ENCODE measurements at regions not wholly inside any gene's neighbourhood (a gene's known extent, or its start where the extent isn't known, plus 50 kb on each side); places are given as distances from the start of the nearest gene placed in this dataset.

DNA sequence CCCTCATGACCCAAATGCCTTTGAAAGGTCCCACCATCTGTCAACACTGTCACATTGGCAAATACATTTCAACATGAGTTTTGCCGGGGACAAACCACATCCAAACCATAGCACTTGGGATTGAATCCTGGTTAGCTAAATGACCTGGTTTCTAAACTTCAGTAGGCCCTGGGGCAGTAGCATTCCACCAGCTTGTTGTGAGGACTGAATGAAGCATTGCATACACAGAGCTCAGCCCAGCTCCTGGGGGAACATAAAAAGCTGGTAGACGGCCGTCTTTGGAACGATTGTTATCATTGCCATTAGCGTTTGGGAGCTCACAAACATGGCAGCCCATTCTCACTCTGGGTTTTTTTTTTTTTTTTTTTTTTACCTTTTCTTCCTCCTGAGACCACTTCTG lies 57.5 kb upstream of the CXCR4 start:
- no peak overlapping the region for H2AFZ ChIP-seq (ENCODE audit: low read depth, low read length)
- no peak for TF ChIP-seq EZH2 (IDR thresholded peaks at IDR 0.05; ENCODE audit: insufficient read depth, low read length)
- TF ChIP-seq, protein P1, sequence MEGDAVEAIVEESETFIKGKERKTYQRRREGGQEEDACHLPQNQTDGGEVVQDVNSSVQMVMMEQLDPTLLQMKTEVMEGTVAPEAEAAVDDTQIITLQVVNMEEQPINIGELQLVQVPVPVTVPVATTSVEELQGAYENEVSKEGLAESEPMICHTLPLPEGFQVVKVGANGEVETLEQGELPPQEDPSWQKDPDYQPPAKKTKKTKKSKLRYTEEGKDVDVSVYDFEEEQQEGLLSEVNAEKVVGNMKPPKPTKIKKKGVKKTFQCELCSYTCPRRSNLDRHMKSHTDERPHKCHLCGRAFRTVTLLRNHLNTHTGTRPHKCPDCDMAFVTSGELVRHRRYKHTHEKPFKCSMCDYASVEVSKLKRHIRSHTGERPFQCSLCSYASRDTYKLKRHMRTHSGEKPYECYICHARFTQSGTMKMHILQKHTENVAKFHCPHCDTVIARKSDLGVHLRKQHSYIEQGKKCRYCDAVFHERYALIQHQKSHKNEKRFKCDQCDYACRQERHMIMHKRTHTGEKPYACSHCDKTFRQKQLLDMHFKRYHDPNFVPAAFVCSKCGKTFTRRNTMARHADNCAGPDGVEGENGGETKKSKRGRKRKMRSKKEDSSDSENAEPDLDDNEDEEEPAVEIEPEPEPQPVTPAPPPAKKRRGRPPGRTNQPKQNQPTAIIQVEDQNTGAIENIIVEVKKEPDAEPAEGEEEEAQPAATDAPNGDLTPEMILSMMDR (IDR thresholded peaks at IDR 0.05; ENCODE audit: insufficient read depth, low read depth, low read length) = no peak
- Mint-ChIP-seq H3K9me3 (ENCODE audit: unreplicated experiment) (peaks cover 5% of the 10 kb centered on the region), H3K27me3 (ENCODE audit: low read depth, unreplicated experiment) (peaks cover 8% of the 10 kb centered on the region), H3K4me3 (ENCODE audit: unreplicated experiment) (no peak overlapping the region), H3K27ac (ENCODE audit: unreplicated experiment) (no peak overlapping the region), H3K36me3 (ENCODE audit: low read depth, unreplicated experiment) (no peaks in the 10 kb centered on the region), H3K4me1 (ENCODE audit: low read depth, unreplicated experiment) (no peaks in the 10 kb centered on the region)
- H3K4me2 ChIP-seq (ENCODE audit: low read length) = no peak overlapping the region
- no peak overlapping the region for H3K4me3 ChIP-seq (ENCODE audit: insufficient read depth, low read depth, low read length)
- no peak for DNase-seq (ENCODE audit: low read depth)
- FAIRE-seq = no peak
- no peaks in the 10 kb centered on the region for H3K36me3 ChIP-seq (ENCODE audit: insufficient read depth, low read length)
- no peak overlapping the region for H3K9ac ChIP-seq (ENCODE audit: low read length)
- H3K27ac ChIP-seq (ENCODE audit: low read depth, low read length) = no peak overlapping the region
- no peaks in the 10 kb centered on the region for H3K79me2 ChIP-seq (ENCODE audit: insufficient read depth, low read length)
- no peaks in the 10 kb centered on the region for H3K4me1 ChIP-seq (ENCODE audit: insufficient read depth, low read length)
- H4K20me1 ChIP-seq (ENCODE audit: insufficient read depth, low read length) = no peaks in the 10 kb centered on the region
- no peaks in the 10 kb centered on the region for H3K27me3 ChIP-seq (ENCODE audit: insufficient read depth, low read length)
- no peaks in the 10 kb centered on the region for H3K9me3 ChIP-seq (ENCODE audit: insufficient read depth, low read depth, low read length)

DNA sequence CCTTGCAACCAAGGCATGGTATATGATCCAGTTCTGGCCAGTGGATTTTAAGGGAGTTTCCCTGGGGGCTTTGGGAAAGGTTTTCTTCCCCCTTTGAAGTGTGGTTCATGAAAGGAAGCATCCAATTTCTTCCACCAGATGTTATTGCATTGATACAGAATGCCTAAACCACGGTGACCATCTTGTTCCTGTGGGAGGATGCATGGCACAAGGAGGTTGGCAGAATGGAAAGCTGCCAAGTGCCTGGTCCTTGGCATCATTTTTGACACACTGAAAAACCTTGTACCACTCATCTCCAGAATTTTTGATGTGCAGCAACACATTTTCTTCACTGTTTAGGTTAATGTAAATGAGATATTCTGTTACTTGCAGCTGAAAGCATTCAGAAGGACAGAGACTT lies 55.2 kb upstream of the CXCR4 start:
- Mint-ChIP-seq H3K4me3 (ENCODE audit: unreplicated experiment) (no peak overlapping the region), H3K4me1 (ENCODE audit: low read depth, unreplicated experiment) (no peaks in the 10 kb centered on the region), H3K27ac (ENCODE audit: unreplicated experiment) (no peak overlapping the region), H3K36me3 (ENCODE audit: low read depth, unreplicated experiment) (no peaks in the 10 kb centered on the region), H3K27me3 (ENCODE audit: low read depth, unreplicated experiment) (peaks cover 17% of the 10 kb centered on the region), H3K9me3 (ENCODE audit: unreplicated experiment) (peaks cover 3% of the 10 kb centered on the region)
- H3K4me3 ChIP-seq (ENCODE audit: insufficient read depth, low read depth, low read length) = no peak overlapping the region
- no peaks in the 10 kb centered on the region for H3K79me2 ChIP-seq (ENCODE audit: insufficient read depth, low read length)
- FAIRE-seq = no peak
- no peaks in the 10 kb centered on the region for H3K36me3 ChIP-seq (ENCODE audit: insufficient read depth, low read length)
- H3K4me2 ChIP-seq (ENCODE audit: low read length) = no peak overlapping the region
- no peaks in the 10 kb centered on the region for H3K27me3 ChIP-seq (ENCODE audit: insufficient read depth, low read length)
- TF ChIP-seq, protein P1 (IDR thresholded peaks at IDR 0.05; ENCODE audit: insufficient read depth, low read depth, low read length) = no peak
- no peak for TF ChIP-seq EZH2 (IDR thresholded peaks at IDR 0.05; ENCODE audit: insufficient read depth, low read length)
- H3K4me1 ChIP-seq (ENCODE audit: insufficient read depth, low read length) = no peaks in the 10 kb centered on the region
- no peaks in the 10 kb centered on the region for H4K20me1 ChIP-seq (ENCODE audit: insufficient read depth, low read length)
- no peaks in the 10 kb centered on the region for H3K9me3 ChIP-seq (ENCODE audit: insufficient read depth, low read depth, low read length)
- DNase-seq (ENCODE audit: low read depth) = no peak
- H3K9ac ChIP-seq (ENCODE audit: low read length) = no peak overlapping the region
- no peak overlapping the region for H3K27ac ChIP-seq (ENCODE audit: low read depth, low read length)
- H2AFZ ChIP-seq (ENCODE audit: low read depth, low read length) = no peak overlapping the region

DNA sequence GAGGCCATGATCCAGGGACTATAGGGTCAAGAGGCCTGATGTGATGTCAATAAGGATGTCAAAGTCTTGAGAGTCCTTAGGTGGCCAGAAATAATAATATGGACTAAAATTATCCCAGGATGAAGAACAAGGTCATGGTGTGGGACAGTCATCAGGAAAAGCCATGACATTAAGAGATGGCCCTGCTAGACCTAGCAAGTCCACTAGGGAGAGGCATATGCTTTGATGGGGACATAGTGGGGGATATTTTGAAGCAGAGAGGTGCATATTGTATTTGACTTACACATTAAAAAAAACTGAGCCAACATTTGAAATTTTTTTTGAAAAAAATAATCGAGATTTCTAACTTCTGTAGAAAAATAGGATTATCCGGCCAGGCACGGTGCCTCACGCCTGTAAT lies 53.3 kb upstream of the CXCR4 start:
- DNase-seq (ENCODE audit: low read depth) (no peak), FAIRE-seq (no peak)
- H3K27me3 ChIP-seq (ENCODE audit: insufficient read depth, low read length) = no peaks in the 10 kb centered on the region
- Mint-ChIP-seq H3K27ac (ENCODE audit: unreplicated experiment) (no peak overlapping the region), H3K27me3 (ENCODE audit: low read depth, unreplicated experiment) (peaks cover 21% of the 10 kb centered on the region), H3K4me1 (ENCODE audit: low read depth, unreplicated experiment) (no peaks in the 10 kb centered on the region), H3K9me3 (ENCODE audit: unreplicated experiment) (peaks cover 3% of the 10 kb centered on the region), H3K36me3 (ENCODE audit: low read depth, unreplicated experiment) (no peaks in the 10 kb centered on the region), H3K4me3 (ENCODE audit: unreplicated experiment) (no peak overlapping the region)
- H3K79me2 ChIP-seq (ENCODE audit: insufficient read depth, low read length) = no peaks in the 10 kb centered on the region
- H3K4me1 ChIP-seq (ENCODE audit: insufficient read depth, low read length) = no peaks in the 10 kb centered on the region
- no peak overlapping the region for H3K9ac ChIP-seq (ENCODE audit: low read length)
- TF ChIP-seq, protein P1 (IDR thresholded peaks at IDR 0.05; ENCODE audit: insufficient read depth, low read depth, low read length) = no peak
- TF ChIP-seq EZH2 (IDR thresholded peaks at IDR 0.05; ENCODE audit: insufficient read depth, low read length) = no peak
- no peaks in the 10 kb centered on the region for H4K20me1 ChIP-seq (ENCODE audit: insufficient read depth, low read length)
- no peak overlapping the region for H3K4me3 ChIP-seq (ENCODE audit: insufficient read depth, low read depth, low read length)
- no peak overlapping the region for H2AFZ ChIP-seq (ENCODE audit: low read depth, low read length)
- no peak overlapping the region for H3K27ac ChIP-seq (ENCODE audit: low read depth, low read length)
- H3K9me3 ChIP-seq (ENCODE audit: insufficient read depth, low read depth, low read length) = no peaks in the 10 kb centered on the region
- no peak overlapping the region for H3K4me2 ChIP-seq (ENCODE audit: low read length)
- H3K36me3 ChIP-seq (ENCODE audit: insufficient read depth, low read length) = no peaks in the 10 kb centered on the region
